ENCODE measurements at regions not wholly inside any gene's neighbourhood (a gene's known extent, or its start where the extent isn't known, plus 50 kb on each side); places are given as distances from the start of the nearest gene placed in this dataset.

DNA sequence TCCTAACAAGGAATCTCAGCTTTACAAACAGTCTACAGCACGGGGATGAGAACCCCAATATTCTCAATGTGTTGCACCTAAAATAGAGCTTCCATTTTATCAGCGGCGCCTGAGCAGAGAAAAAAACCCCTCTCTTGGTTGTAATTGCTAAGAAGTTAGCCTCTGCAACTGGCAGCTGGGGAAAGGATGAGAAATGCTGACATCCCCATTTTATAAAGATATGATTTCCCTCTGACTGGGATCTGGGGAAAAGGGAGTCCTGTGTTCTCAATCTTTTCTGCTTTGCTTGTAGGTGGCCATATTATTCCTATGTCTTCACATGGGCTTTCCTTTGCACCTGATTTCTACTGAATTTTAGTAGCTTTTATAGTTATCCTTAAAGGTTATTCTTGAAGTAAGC is 981.4 kb upstream of the DDX18 start:
- Histone ChIP-seq H3K27me3 (no peaks in the 10 kb centered on the region), H3K4me3 (no peak overlapping the region), H3K4me1 (no peaks in the 10 kb centered on the region), H3K36me3 (no peaks in the 10 kb centered on the region), H3K9me3 (peaks cover 0 to 10% (median 0%) of the 10 kb centered on the region in 3 donors), H3K27ac (no peak overlapping the region)
- ATAC-seq: no peak
- TF ChIP-seq POLR2A (IDR thresholded peaks at IDR 0.05) (no peak), POLR2AphosphoS5 (IDR thresholded peaks at IDR 0.05) (no peak), EP300 (IDR thresholded peaks at IDR 0.05) (no peak), CTCF (IDR thresholded peaks at IDR 0.05) (no peak)
- WGBS, 2 donors (ENCODE audit: low coverage in 1 of 2): 90 to 94% methylated on average over 3 of the region's 3 CpGs

- WGBS, 2 donors (ENCODE audit: low coverage in 1 of 2): 100% methylated on average over 2 of the region's 5 CpGs; no CpG with 5 or more reads in 1 of the 2 donors
Measured at GRCh38 chr2:116842164-116842563, 972.3 kb upstream of the DDX18 start.

DNA sequence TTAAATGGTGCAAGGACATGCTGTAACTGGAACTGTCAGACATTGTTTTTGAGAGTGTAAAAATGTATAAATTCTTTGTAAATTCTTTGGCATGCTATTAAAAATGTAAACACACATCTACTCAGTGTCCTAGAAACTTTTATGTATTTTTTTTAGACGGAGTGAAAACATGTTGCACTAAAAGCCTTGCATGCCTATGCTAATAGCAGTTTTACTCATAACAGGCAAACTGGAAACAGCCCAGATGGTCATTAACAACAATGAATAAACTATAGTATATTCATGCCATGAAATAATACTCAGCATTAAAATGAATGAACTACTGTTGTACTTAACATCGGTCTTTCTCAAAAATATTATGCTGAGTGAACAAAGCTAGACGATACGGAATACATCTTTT is 954.8 kb upstream of the DDX18 start:
- peaks cover 0 to 23% (median 0%) of the 10 kb centered on the region in 3 donors for H3K9me3 ChIP-seq
- no peaks in the 10 kb centered on the region for H3K4me1 ChIP-seq
- H3K36me3 ChIP-seq: no peaks in the 10 kb centered on the region
- no peak for ATAC-seq
- WGBS, 2 donors (ENCODE audit: low coverage in 1 of 2): 35 to 56% methylated on average over 4 of the region's 4 CpGs
- H3K4me3 ChIP-seq: no peak overlapping the region
- no peaks in the 10 kb centered on the region for H3K27me3 ChIP-seq
- no peak overlapping the region for H3K27ac ChIP-seq
- TF ChIP-seq POLR2AphosphoS5 (IDR thresholded peaks at IDR 0.05) (no peak), EP300 (IDR thresholded peaks at IDR 0.05) (no peak), CTCF (IDR thresholded peaks at IDR 0.05) (no peak), POLR2A (IDR thresholded peaks at IDR 0.05) (no peak)

More at GRCh38 chr2:116842164-116842563, 972.3 kb upstream of the DDX18 start:
- H3K4me3 ChIP-seq: no peak overlapping the region
- no peak for TF ChIP-seq CTCF (IDR thresholded peaks at IDR 0.05)
- no peak for TF ChIP-seq EP300 (IDR thresholded peaks at IDR 0.05)
- no peak for TF ChIP-seq POLR2A (IDR thresholded peaks at IDR 0.05)
- no peak for TF ChIP-seq POLR2AphosphoS5 (IDR thresholded peaks at IDR 0.05)
- no peaks in the 10 kb centered on the region for H3K4me1 ChIP-seq
- no peaks in the 10 kb centered on the region for H3K36me3 ChIP-seq
- no peak for ATAC-seq
- no peaks in the 10 kb centered on the region for H3K9me3 ChIP-seq
- no peaks in the 10 kb centered on the region for H3K27me3 ChIP-seq
- no peak overlapping the region for H3K27ac ChIP-seq

DNA sequence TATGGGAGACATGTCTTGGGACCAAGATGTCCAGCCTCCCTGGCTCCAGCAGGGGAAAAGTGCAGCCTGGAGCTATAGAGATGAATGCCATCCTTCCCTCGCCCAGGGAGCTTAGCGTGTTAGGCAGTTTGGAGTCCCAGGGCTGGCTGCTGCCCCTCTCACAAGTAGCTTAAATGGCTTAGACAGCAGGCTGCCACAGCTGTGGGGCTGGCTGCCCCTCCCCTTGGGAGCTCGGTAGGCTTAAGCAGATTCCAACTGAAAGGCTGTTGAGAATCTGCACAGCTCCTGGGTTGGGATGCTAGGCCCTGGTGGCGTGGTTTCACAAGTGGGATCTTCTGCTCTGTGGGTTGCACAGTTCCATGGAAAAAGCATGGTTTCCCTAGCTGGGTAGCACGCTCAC is 940.5 kb upstream of the DDX18 start:
- no peak for TF ChIP-seq POLR2A (IDR thresholded peaks at IDR 0.05)
- no peak for TF ChIP-seq POLR2AphosphoS5 (IDR thresholded peaks at IDR 0.05)
- no peak for TF ChIP-seq CTCF (IDR thresholded peaks at IDR 0.05)
- TF ChIP-seq EP300 (IDR thresholded peaks at IDR 0.05): no peak
- H3K4me3 ChIP-seq: no peak overlapping the region
- peaks cover 0 to 6% (median 0%) of the 10 kb centered on the region in 3 donors for H3K9me3 ChIP-seq
- no peaks in the 10 kb centered on the region for H3K36me3 ChIP-seq
- no CpG with 5 or more reads among the region's 5 CpGs for WGBS, 2 donors (ENCODE audit: low coverage in 1 of 2)
- no peaks in the 10 kb centered on the region for H3K27me3 ChIP-seq
- ATAC-seq: no peak
- H3K4me1 ChIP-seq: no peaks in the 10 kb centered on the region
- no peak overlapping the region for H3K27ac ChIP-seq

DNA sequence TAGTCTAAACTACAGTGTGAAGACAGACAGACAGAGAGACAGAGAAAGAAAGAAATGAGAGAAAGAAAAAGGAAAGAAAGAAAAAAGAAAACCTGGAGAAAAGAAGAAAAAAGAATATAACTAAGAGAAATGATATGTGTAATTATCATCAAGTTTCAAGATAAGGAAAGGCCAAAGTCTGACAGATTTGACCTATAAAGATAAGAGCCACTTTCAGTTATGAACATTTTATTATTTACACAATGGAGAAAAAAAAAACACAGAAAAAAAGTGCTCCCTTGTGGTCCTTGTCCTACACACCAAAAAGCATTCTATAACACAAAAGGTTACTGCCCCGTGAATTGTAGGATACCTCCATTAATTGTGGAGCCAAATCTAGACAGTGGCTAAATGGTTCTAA is 937.2 kb upstream of the DDX18 start:
- no peak overlapping the region for H3K27ac ChIP-seq
- WGBS, 2 donors (ENCODE audit: low coverage in 1 of 2): 80 to 100% methylated on average over 1 of the region's 1 CpG
- no peak for ATAC-seq
- H3K27me3 ChIP-seq: no peaks in the 10 kb centered on the region
- peaks cover 0 to 6% (median 0%) of the 10 kb centered on the region in 3 donors for H3K9me3 ChIP-seq
- no peaks in the 10 kb centered on the region for H3K36me3 ChIP-seq
- no peak for TF ChIP-seq POLR2A (IDR thresholded peaks at IDR 0.05)
- no peak for TF ChIP-seq CTCF (IDR thresholded peaks at IDR 0.05)
- no peak for TF ChIP-seq EP300 (IDR thresholded peaks at IDR 0.05)
- TF ChIP-seq POLR2AphosphoS5 (IDR thresholded peaks at IDR 0.05): no peak
- no peaks in the 10 kb centered on the region for H3K4me1 ChIP-seq
- no peak overlapping the region for H3K4me3 ChIP-seq

All from gastroesophageal sphincter (tissue), 4 donors.